ENCODE measurements at regions not wholly inside any gene's neighbourhood (a gene's known extent, or its start where the extent isn't known, plus 50 kb on each side); places are given as distances from the start of the nearest gene placed in this dataset.

DNA sequence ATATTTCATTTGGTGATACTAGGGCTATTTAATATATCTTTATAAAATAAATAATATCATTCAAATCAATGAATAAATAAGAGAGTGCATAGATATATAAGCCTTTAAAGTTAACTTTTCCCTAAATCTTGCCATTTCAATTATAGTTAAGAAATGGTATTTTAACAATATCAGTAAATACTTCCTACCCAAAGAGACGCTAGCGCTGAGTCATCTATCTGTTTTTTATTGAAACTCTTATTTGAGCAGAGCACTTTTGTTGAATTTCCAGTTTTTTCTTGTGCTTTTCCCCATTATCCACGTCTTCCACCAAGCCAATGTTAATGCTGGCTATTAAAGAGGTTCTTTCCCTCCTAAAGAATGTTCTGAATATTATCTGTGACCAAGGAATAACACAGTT, 639.3 kb downstream of the DSC3 start:
- dilution Hi-C loops (cut with MboI; ENCODE audit: extremely low pct_ligation_motif_present, low sequenced_read_pairs) = no loop called here
- no peak overlapping the region for H3K4me2 ChIP-seq (ENCODE audit: control insufficient read depth, extremely low read depth, insufficient read depth, low read depth, low read length)
- no peak overlapping the region for H3K4me3 ChIP-seq (ENCODE audit: control insufficient read depth in 2 of 3, extremely low read depth in 1 of 3, insufficient read depth in 2 of 3, low read depth in 1 of 3, low read length in 3 of 3)
- no peak for TF ChIP-seq EZH2 (IDR thresholded peaks at IDR 0.05; ENCODE audit: low read length)
- TF ChIP-seq, protein P1, sequence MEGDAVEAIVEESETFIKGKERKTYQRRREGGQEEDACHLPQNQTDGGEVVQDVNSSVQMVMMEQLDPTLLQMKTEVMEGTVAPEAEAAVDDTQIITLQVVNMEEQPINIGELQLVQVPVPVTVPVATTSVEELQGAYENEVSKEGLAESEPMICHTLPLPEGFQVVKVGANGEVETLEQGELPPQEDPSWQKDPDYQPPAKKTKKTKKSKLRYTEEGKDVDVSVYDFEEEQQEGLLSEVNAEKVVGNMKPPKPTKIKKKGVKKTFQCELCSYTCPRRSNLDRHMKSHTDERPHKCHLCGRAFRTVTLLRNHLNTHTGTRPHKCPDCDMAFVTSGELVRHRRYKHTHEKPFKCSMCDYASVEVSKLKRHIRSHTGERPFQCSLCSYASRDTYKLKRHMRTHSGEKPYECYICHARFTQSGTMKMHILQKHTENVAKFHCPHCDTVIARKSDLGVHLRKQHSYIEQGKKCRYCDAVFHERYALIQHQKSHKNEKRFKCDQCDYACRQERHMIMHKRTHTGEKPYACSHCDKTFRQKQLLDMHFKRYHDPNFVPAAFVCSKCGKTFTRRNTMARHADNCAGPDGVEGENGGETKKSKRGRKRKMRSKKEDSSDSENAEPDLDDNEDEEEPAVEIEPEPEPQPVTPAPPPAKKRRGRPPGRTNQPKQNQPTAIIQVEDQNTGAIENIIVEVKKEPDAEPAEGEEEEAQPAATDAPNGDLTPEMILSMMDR (optimal IDR thresholded peaks at IDR 0.05 in 1 of 3, IDR thresholded peaks at IDR 0.05 in 1 of 3, conservative IDR thresholded peaks at IDR 0.05 in 1 of 3; ENCODE audit: extremely low read depth in 1 of 3, insufficient read depth in 2 of 3, low read length in 3 of 3) = no peak
- no peaks in the 10 kb centered on the region for H3K9me3 ChIP-seq (ENCODE audit: control insufficient read depth, low read depth, low read length)
- H3K79me2 ChIP-seq (ENCODE audit: control insufficient read depth, insufficient read depth, low read length) = no peaks in the 10 kb centered on the region
- H3K27ac ChIP-seq (ENCODE audit: control insufficient read depth, insufficient read depth, low read length) = no peak overlapping the region
- no peaks in the 10 kb centered on the region for H3K9me1 ChIP-seq (ENCODE audit: control insufficient read depth, extremely low read depth, insufficient read depth, low read length)
- no peaks in the 10 kb centered on the region for H3K36me3 ChIP-seq (ENCODE audit: control insufficient read depth in 2 of 2, extremely low read depth in 1 of 2, insufficient read depth in 2 of 2, low read length in 2 of 2)
- FAIRE-seq (no peak), DNase-seq (ENCODE audit: low read depth, low spot score) (no peak)
- no peaks in the 10 kb centered on the region for H4K20me1 ChIP-seq (ENCODE audit: control insufficient read depth, extremely low read depth, insufficient read depth, low read length)
- H3K9ac ChIP-seq (ENCODE audit: control insufficient read depth, extremely low read depth, insufficient read depth, low read length) = no peak overlapping the region
- H3K27me3 ChIP-seq (ENCODE audit: control insufficient read depth, extremely low read depth, insufficient read depth, low read length) = no peaks in the 10 kb centered on the region
- H2AFZ ChIP-seq (ENCODE audit: control insufficient read depth, low read length) = no peak overlapping the region
- H3K4me1 ChIP-seq (ENCODE audit: control insufficient read depth, extremely low read depth, insufficient read depth, low read length) = no peaks in the 10 kb centered on the region

DNA sequence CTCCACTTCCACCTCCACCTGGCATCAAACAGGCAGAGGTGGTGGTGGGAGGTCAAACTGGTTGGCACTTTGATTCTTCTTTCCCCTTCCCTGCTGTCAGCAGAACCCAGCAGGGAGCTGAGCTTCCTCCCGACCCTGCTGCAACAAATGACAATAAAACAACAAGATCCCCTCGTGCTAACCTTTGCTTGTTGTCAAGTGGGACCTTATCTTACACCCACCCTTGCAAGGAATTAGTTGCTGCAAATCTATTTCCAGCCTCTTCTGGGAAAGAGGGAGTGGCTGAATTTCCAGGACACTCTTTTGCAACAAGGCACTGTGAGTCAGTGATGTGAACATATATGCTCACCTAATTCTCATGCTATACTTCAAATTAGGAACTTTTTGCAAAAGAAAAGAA, 655.1 kb downstream of the DSC3 start:
- no peak for TF ChIP-seq EZH2 (IDR thresholded peaks at IDR 0.05; ENCODE audit: low read length)
- TF ChIP-seq, protein P1 (optimal IDR thresholded peaks at IDR 0.05 in 1 of 3, IDR thresholded peaks at IDR 0.05 in 1 of 3, conservative IDR thresholded peaks at IDR 0.05 in 1 of 3; ENCODE audit: extremely low read depth in 1 of 3, insufficient read depth in 2 of 3, low read length in 3 of 3) = no peak
- no peak for FAIRE-seq
- no peaks in the 10 kb centered on the region for H3K27me3 ChIP-seq (ENCODE audit: control insufficient read depth, extremely low read depth, insufficient read depth, low read length)
- H4K20me1 ChIP-seq (ENCODE audit: control insufficient read depth, extremely low read depth, insufficient read depth, low read length) = no peaks in the 10 kb centered on the region
- dilution Hi-C loops (cut with MboI; ENCODE audit: extremely low pct_ligation_motif_present, low sequenced_read_pairs) = no loop called here
- no peak overlapping the region for H3K9ac ChIP-seq (ENCODE audit: control insufficient read depth, extremely low read depth, insufficient read depth, low read length)
- no peaks in the 10 kb centered on the region for H3K9me3 ChIP-seq (ENCODE audit: control insufficient read depth, low read depth, low read length)
- H3K27ac ChIP-seq (ENCODE audit: control insufficient read depth, insufficient read depth, low read length) = no peak overlapping the region
- H2AFZ ChIP-seq (ENCODE audit: control insufficient read depth, low read length) = no peak overlapping the region
- no peaks in the 10 kb centered on the region for H3K4me1 ChIP-seq (ENCODE audit: control insufficient read depth, extremely low read depth, insufficient read depth, low read length)
- H3K79me2 ChIP-seq (ENCODE audit: control insufficient read depth, insufficient read depth, low read length) = no peaks in the 10 kb centered on the region
- DNase-seq (ENCODE audit: low read depth, low spot score) = no peak
- H3K4me3 ChIP-seq (ENCODE audit: control insufficient read depth in 2 of 3, extremely low read depth in 1 of 3, insufficient read depth in 2 of 3, low read depth in 1 of 3, low read length in 3 of 3) = no peak overlapping the region
- no peaks in the 10 kb centered on the region for H3K9me1 ChIP-seq (ENCODE audit: control insufficient read depth, extremely low read depth, insufficient read depth, low read length)
- no peak overlapping the region for H3K4me2 ChIP-seq (ENCODE audit: control insufficient read depth, extremely low read depth, insufficient read depth, low read depth, low read length)
- no peaks in the 10 kb centered on the region for H3K36me3 ChIP-seq (ENCODE audit: control insufficient read depth in 2 of 2, extremely low read depth in 1 of 2, insufficient read depth in 2 of 2, low read length in 2 of 2)

All from keratinocyte (primary cell).